ENCODE measurements at regions not wholly inside any gene's neighbourhood (a gene's known extent, or its start where the extent isn't known, plus 50 kb on each side); places are given as distances from the start of the nearest gene placed in this dataset.

- intact Hi-C loops (cut with micrococcal nuclease) (no loop called here), dilution Hi-C loops (cut with MboI; ENCODE audit: extremely low pct_ligation_motif_present, low sequenced_read_pairs) (no loop called here)
- Histone ChIP-seq H3K4me1 (ENCODE audit: control insufficient read depth, extremely low read depth, insufficient read depth, low read length) (no peaks in the 10 kb centered on the region), H3K79me2 (ENCODE audit: control insufficient read depth, insufficient read depth, low read length) (no peaks in the 10 kb centered on the region), H3K4me3 (replicated peaks in 1 of 3; ENCODE audit: insufficient read depth in 1 of 3, low read depth in 1 of 3, low read length in 3 of 3) (no peak overlapping the region), H3K4me2 (ENCODE audit: insufficient read depth, low read length) (no peak overlapping the region), H3K9me3 (replicated peaks; ENCODE audit: control insufficient read depth, insufficient read depth, low read length) (peaks cover 3% of the 10 kb centered on the region), H3K27ac (ENCODE audit: insufficient read depth, low read depth, low read length) (no peak overlapping the region), H3K36me3 (ENCODE audit: control insufficient read depth in 2 of 2, extremely low read depth in 1 of 2, insufficient read depth in 2 of 2, low read length in 2 of 2) (no peaks in the 10 kb centered on the region), H3K9me1 (replicated peaks; ENCODE audit: control insufficient read depth, extremely low read depth, insufficient read depth, low read length) (no peaks in the 10 kb centered on the region), H2AFZ (ENCODE audit: low read depth, low read length) (no peak overlapping the region), H3K9ac (replicated peaks; ENCODE audit: extremely low read depth, insufficient read depth, low read length) (no peak overlapping the region), H4K20me1 (replicated peaks; ENCODE audit: control insufficient read depth, extremely low read depth, insufficient read depth, low read length) (no peaks in the 10 kb centered on the region), H3K27me3 (ENCODE audit: control insufficient read depth in 2 of 2, insufficient read depth in 2 of 2, low read length in 2 of 2) (no peaks in the 10 kb centered on the region)
- no peak for TF ChIP-seq POLR2AphosphoS5 (IDR thresholded peaks at IDR 0.05; ENCODE audit: insufficient read depth, low read depth, low read length)
- TF ChIP-seq JUN (IDR thresholded peaks at IDR 0.05; ENCODE audit: borderline replicate concordance, insufficient read depth, insufficient read length, low read depth) = no peak
- no peak for TF ChIP-seq MAX (IDR thresholded peaks at IDR 0.05; ENCODE audit: insufficient read depth, insufficient read length)
- TF ChIP-seq EZH2 (IDR thresholded peaks at IDR 0.05; ENCODE audit: borderline replicate concordance, low read depth, low read length, severe bottlenecking) = no peak
- TF ChIP-seq GATA2 (IDR thresholded peaks at IDR 0.05; ENCODE audit: insufficient read depth, insufficient read length, low read depth, low read length) = no peak
- TF ChIP-seq MYC (IDR thresholded peaks at IDR 0.05; ENCODE audit: low read depth, low read length) = no peak
- no peak for TF ChIP-seq FOS (IDR thresholded peaks at IDR 0.05; ENCODE audit: borderline replicate concordance, insufficient read depth, low read length)
- no peak for TF ChIP-seq POLR2A (IDR thresholded peaks at IDR 0.05; ENCODE audit: low read depth, low read length)
- FAIRE-seq = no peak
- POLR2A ChIA-PET = no interaction called here
- CTCF ChIA-PET = no interaction called here
- DNase-seq (ENCODE audit: low read depth, low spot score) = no peak
- no TSS peak for BruUV-seq (replicated peaks)
These were observed 814.7 kb downstream of the GALC start for GRCh38 chr14:87178277-87178676.

GRCh38 chr14:87175175-87175574 lies 817.8 kb downstream of the GALC start:
- POLR2A ChIA-PET = no interaction called here
- H3K9me1 ChIP-seq (replicated peaks; ENCODE audit: control insufficient read depth, extremely low read depth, insufficient read depth, low read length) = no peaks in the 10 kb centered on the region

More at GRCh38 chr14:87175175-87175574, 817.8 kb downstream of the GALC start:
- CTCF ChIA-PET = no interaction called here
- no peaks in the 10 kb centered on the region for H3K79me2 ChIP-seq (ENCODE audit: control insufficient read depth, insufficient read depth, low read length)
- H3K27me3 ChIP-seq (ENCODE audit: control insufficient read depth in 2 of 2, insufficient read depth in 2 of 2, low read length in 2 of 2) = no peaks in the 10 kb centered on the region
- intact Hi-C loops (cut with micrococcal nuclease) = no loop called here
- TF ChIP-seq POLR2A (IDR thresholded peaks at IDR 0.05; ENCODE audit: low read depth, low read length) = no peak
- no peak for TF ChIP-seq FOS (IDR thresholded peaks at IDR 0.05; ENCODE audit: borderline replicate concordance, insufficient read depth, low read length)
- no peak overlapping the region for H3K27ac ChIP-seq (ENCODE audit: insufficient read depth, low read depth, low read length)
- no peak overlapping the region for H3K4me2 ChIP-seq (ENCODE audit: insufficient read depth, low read length)
- no peak overlapping the region for H3K9ac ChIP-seq (replicated peaks; ENCODE audit: extremely low read depth, insufficient read depth, low read length)
- FAIRE-seq = no peak
- BruUV-seq (replicated peaks) = no TSS peak
- peaks cover 3% of the 10 kb centered on the region for H3K9me3 ChIP-seq (replicated peaks; ENCODE audit: control insufficient read depth, insufficient read depth, low read length)
- no peak overlapping the region for H2AFZ ChIP-seq (ENCODE audit: low read depth, low read length)
- no peaks in the 10 kb centered on the region for H3K4me1 ChIP-seq (ENCODE audit: control insufficient read depth, extremely low read depth, insufficient read depth, low read length)
- no peaks in the 10 kb centered on the region for H3K36me3 ChIP-seq (ENCODE audit: control insufficient read depth in 2 of 2, extremely low read depth in 1 of 2, insufficient read depth in 2 of 2, low read length in 2 of 2)
- DNase-seq (ENCODE audit: low read depth, low spot score) = no peak
- no peak overlapping the region for H3K4me3 ChIP-seq (replicated peaks in 1 of 3; ENCODE audit: insufficient read depth in 1 of 3, low read depth in 1 of 3, low read length in 3 of 3)
- no peaks in the 10 kb centered on the region for H4K20me1 ChIP-seq (replicated peaks; ENCODE audit: control insufficient read depth, extremely low read depth, insufficient read depth, low read length)
- dilution Hi-C loops (cut with MboI; ENCODE audit: extremely low pct_ligation_motif_present, low sequenced_read_pairs) = no loop called here
